Ovary (tissue), 7 donors: ENCODE measurements at regions not wholly inside any gene's neighbourhood (a gene's known extent, or its start where the extent isn't known, plus 50 kb on each side); places are given as distances from the start of the nearest gene placed in this dataset.
A peak's percentile ranks its signal among the peaks of the same experiment; 100 is the strongest.

Source experiments
- DNase-seq, 5 donors: peaks; one replicate each; pipeline ENCODE4 v3.0.0-alpha.2; 2019 to 2020
- H3K27ac ChIP-seq, 2 donors: fragments of 200-600 bp; one replicate each; pipeline versions ENCODE4 v1.5.1 to v1.8.0; 2019 to 2022
- H3K27me3 ChIP-seq: fragments of 200-600 bp; one replicate; pipeline ENCODE4 v1.8.0; 2022
- H3K36me3 ChIP-seq: fragments of 200-600 bp; sonication (generic); one replicate; pipeline ENCODE4 v1.5.1; 2019
- H3K4me1 ChIP-seq: one replicate; pipeline ENCODE4 v1.8.1; 2013; ENCODE audit warnings: mild to moderate bottlenecking, moderate library complexity; ENCODE audit not compliant: insufficient read depth
- H3K4me3 ChIP-seq: fragments of 200-600 bp; sonication (generic); one replicate; pipeline ENCODE4 v1.5.1; 2017
- H3K9me3 ChIP-seq, 2 donors: fragments of 200-600 bp in 1 of 2; sonication (generic) in 1 of 2; one replicate each; pipeline versions ENCODE4 v1.5.1 to v1.8.1; 2013 to 2019; ENCODE audit warnings: mild to moderate bottlenecking in 1 of 2, moderate library complexity in 1 of 2
- EP300 ChIP-seq: sonication (generic); formaldehyde crosslinking; IDR thresholded peaks from one replicate; pipeline ENCODE4 v1.6.1; 2017; ENCODE audit warnings: antibody characterized with exemption
- POLR2A ChIP-seq: fragments of 450-650 bp; IDR thresholded peaks from one replicate; pipeline ENCODE4 v1.6.1; 2017; ENCODE audit warnings: antibody characterized with exemption, mild to moderate bottlenecking, moderate library complexity
- WGBS, 3 donors: extraction: QIAGEN DNeasy Blood & Tissue Kit in 1 of 3; methylation state at CpG; one replicate each; pipeline versions ENCODE4 v1.1.5 to v1.1.7; 2013 to 2017; 5-methylcytosine and 5-hydroxymethylcytosine counted together
- intact Hi-C, 4 donors: fragments of 100-400 bp; cut with DNase I; formaldehyde crosslinking; loops; one replicate each; pipeline versions ENCODE4 v1.11.0 to v1.15.1; 2022 to 2023
- TF ChIP-seq, protein P1 (sequence below), 3 donors: fragments of 450-650 bp in 2 of 3; fragments of 200-600 bp in 1 of 3; IDR thresholded peaks; one replicate each; pipeline versions ENCODE4 v1.5.1 to v1.8.0; 2016 to 2022; ENCODE audit warnings: antibody characterized with exemption in 3 of 3, mild to moderate bottlenecking in 1 of 3
- donor health status: DM: no; HTN: no; CAD: no; lungs with moderate emphysema.
- donor health status: DM: no; HTN: no; CAD: no.
- donor health status: Bipolar disorder and iron deficiency.
- donor health status: DM: no; HTN: no; CAD: no.
- donor health status: DM: yes; HTN: yes; CAD: no.

DNA sequence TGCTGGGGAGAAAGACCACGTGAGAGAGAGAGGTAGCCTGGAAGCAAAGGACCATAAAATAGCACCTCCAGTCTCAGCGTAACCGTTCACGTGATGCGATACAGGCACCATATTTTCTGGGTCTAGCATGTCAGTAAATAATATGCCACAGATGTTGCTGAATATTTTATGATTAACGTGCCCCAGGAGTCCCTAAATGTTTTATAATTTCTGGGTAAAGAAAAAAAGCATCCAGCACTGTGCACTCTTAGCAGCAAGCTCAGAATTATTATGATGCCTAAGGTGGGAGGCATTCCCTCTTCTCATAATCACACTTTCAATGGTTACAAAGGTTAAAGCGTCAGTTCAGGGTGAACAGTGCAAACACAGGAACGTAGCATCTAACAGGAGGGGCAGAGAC lies 121.8 kb downstream of the CAVIN4 start:
- H3K9me3 ChIP-seq = no peaks in the 10 kb centered on the region
- WGBS, 3 donors = 33 to 40% (median 38%) methylated on average over 8 of the region's 8 CpGs
- DNase-seq = no peak
- H3K36me3 ChIP-seq = no peaks in the 10 kb centered on the region
- TF ChIP-seq POLR2A = no peak
- TF ChIP-seq, protein P1, sequence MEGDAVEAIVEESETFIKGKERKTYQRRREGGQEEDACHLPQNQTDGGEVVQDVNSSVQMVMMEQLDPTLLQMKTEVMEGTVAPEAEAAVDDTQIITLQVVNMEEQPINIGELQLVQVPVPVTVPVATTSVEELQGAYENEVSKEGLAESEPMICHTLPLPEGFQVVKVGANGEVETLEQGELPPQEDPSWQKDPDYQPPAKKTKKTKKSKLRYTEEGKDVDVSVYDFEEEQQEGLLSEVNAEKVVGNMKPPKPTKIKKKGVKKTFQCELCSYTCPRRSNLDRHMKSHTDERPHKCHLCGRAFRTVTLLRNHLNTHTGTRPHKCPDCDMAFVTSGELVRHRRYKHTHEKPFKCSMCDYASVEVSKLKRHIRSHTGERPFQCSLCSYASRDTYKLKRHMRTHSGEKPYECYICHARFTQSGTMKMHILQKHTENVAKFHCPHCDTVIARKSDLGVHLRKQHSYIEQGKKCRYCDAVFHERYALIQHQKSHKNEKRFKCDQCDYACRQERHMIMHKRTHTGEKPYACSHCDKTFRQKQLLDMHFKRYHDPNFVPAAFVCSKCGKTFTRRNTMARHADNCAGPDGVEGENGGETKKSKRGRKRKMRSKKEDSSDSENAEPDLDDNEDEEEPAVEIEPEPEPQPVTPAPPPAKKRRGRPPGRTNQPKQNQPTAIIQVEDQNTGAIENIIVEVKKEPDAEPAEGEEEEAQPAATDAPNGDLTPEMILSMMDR (IDR thresholded peaks at IDR 0.05) = no peak
- TF ChIP-seq EP300 = no peak
- H3K27ac ChIP-seq = no peak overlapping the region
- no peaks in the 10 kb centered on the region for H3K27me3 ChIP-seq
- H3K4me3 ChIP-seq = no peak overlapping the region
- intact Hi-C loops = no loop called here
- H3K4me1 ChIP-seq = no peaks in the 10 kb centered on the region

DNA sequence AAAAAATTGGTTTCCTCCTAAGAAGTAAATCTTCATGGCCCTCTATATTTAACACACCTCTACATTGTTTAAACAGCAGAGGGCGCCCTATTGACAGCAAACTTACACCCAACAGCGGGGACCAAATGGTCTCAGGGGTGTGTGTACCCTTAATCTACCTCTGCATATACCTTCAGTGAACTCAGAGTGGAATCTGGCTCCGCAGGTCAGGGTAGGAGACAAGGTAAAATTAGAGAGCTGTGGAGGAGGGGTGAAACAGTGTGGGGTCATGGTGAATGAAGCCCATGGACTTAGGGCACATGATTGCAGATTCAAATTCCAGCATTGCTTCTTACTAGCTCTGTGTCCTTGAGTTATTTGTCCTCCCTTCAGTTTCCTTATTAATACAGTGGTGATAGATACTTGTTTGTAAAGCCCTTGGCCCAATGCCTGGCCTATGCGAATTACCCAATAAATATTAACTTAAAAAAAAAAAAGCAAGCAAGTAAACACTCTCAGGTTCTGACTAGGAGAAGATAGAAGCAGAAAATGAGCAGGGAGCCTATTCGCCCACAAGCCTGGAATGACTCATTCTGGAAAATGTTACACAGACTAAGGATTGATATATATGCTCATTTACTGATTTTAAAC lies 122.9 kb downstream of the CAVIN4 start:
- Histone ChIP-seq H3K36me3 (no peaks in the 10 kb centered on the region), H3K27me3 (no peaks in the 10 kb centered on the region), H3K4me3 (no peak overlapping the region), H3K27ac (no peak overlapping the region), H3K4me1 (no peaks in the 10 kb centered on the region), H3K9me3 (no peaks in the 10 kb centered on the region)
- DNase-seq = no peak
- intact Hi-C loops = no loop called here
- no peak for TF ChIP-seq EP300
- TF ChIP-seq, protein P1 (IDR thresholded peaks at IDR 0.05) = no peak
- no peak for TF ChIP-seq POLR2A
- 29 to 37% (median 35%) methylated on average over 5 of the region's 5 CpGs for WGBS, 3 donors

DNA sequence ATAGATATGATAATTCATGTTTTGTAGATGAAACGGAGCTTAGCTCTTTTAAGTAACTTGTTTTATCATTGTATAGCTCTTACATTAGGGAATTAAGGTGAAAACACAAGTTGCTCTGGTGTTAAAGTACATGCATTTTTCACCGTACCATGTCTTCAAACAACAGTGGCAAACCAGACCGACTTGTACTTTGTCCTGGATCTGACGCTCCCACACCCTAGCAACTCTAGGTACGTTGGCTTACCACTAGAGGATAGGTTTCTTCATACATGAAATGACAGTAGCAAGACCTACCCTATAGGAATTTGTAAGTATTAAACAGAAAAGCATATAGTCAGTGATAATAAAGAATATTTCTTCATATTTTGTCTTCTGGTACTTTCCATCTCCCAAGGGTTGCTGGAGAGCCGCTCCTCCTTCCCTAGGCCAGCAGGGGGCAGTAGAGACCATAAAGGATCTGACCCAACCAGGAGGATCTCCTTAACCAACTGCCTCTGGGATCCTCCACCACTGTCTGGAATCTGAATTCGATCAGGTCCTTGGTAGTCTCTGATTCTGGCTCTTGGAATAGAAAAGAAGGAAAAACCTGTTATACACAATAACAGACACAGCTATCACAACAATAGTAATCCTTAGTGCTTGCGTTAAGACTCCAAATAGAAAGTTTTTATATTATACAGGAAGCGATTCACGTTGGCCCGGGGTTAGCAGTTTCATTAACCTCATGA lies 136.7 kb downstream of the CAVIN4 start:
- no peaks in the 10 kb centered on the region for H3K27me3 ChIP-seq
- WGBS, 3 donors = 54 to 63% (median 59%) methylated on average over 11 of the region's 11 CpGs
- intact Hi-C loops = no loop called here
- H3K9me3 ChIP-seq = no peaks in the 10 kb centered on the region
- no peaks in the 10 kb centered on the region for H3K4me1 ChIP-seq
- H3K4me3 ChIP-seq = no peak overlapping the region
- no peak overlapping the region for H3K27ac ChIP-seq
- TF ChIP-seq POLR2A = no peak
- no peak for TF ChIP-seq EP300
- TF ChIP-seq, protein P1 (IDR thresholded peaks at IDR 0.05) = no peak
- DNase-seq = peak in 2 of 5 donors; percentile 37 to 53
- H3K36me3 ChIP-seq = no peaks in the 10 kb centered on the region

DNA sequence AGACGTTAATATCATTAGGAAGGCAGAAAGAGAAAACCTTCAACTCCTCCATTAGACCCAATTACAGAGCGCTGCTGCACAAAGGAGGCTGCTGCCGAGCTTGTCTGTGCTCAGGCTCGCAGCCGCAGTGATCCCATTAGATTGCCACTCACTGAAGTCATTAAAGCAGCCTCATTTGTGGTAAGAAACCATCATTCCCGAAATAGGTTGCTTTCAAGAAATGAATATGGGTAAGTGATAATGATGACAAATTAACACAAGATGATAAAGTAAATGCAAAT lies 137.2 kb downstream of the CAVIN4 start:
- Histone ChIP-seq H3K4me1 (no peaks in the 10 kb centered on the region), H3K9me3 (no peaks in the 10 kb centered on the region), H3K27me3 (no peaks in the 10 kb centered on the region), H3K36me3 (no peaks in the 10 kb centered on the region), H3K4me3 (no peak overlapping the region), H3K27ac (no peak overlapping the region)
- intact Hi-C loops = no loop called here
- WGBS, 3 donors = 56 to 69% (median 59%) methylated on average over 6 of the region's 6 CpGs
- no peak for TF ChIP-seq EP300
- DNase-seq = no peak

DNA sequence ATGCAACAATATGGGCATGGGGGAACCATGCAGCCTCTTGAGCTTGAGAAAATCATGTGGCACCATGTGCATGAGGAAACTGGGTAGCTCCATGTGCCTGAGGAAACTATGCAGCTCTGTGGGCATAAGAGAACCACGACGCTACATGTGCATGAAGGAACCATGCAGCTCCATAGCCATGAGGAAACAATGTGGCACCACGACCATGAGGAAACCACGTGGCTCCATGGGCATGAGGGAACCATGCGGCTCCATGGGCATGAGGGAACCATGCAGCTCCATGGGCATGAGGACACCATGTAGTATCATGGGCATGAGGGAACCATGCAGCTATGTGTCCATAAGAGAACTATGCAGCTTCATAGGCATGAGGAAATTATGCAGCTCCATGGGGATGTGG lies 140.8 kb downstream of the CAVIN4 start:
- H3K27me3 ChIP-seq = no peaks in the 10 kb centered on the region
- intact Hi-C loops = no loop called here
- no peak for TF ChIP-seq EP300
- TF ChIP-seq, protein P1 (IDR thresholded peaks at IDR 0.05) = no peak
- no peak for TF ChIP-seq POLR2A
- 93 to 94% (median 94%) methylated on average over 5 of the region's 5 CpGs for WGBS, 3 donors
- H3K9me3 ChIP-seq = no peaks in the 10 kb centered on the region
- H3K4me1 ChIP-seq = no peaks in the 10 kb centered on the region
- no peak overlapping the region for H3K4me3 ChIP-seq
- no peak for DNase-seq
- H3K27ac ChIP-seq = no peak overlapping the region
- H3K36me3 ChIP-seq = no peaks in the 10 kb centered on the region
